ENCODE measurements at regions not wholly inside any gene's neighbourhood (a gene's known extent, or its start where the extent isn't known, plus 50 kb on each side); places are given as distances from the start of the nearest gene placed in this dataset.

DNA sequence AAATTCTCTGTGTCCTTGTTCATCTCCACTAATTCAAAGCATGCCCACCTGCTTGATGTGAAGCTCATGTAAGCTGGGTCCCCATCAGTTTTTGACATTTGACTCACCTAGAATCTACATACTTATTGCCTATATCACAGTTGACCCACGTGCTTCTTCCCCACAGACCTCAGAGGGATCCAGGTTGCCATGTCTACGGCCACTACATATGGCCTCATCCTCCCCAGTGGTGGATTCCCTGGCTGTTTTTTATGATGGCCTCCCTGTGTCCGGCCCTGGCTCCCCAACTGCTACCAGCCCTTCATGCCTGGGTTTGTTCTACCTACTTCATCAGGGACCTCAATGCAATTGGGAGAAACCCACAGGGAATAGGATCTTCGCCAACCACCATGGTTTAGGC lies 187.4 kb upstream of the GDF10 start:
- TF ChIP-seq, protein P1, sequence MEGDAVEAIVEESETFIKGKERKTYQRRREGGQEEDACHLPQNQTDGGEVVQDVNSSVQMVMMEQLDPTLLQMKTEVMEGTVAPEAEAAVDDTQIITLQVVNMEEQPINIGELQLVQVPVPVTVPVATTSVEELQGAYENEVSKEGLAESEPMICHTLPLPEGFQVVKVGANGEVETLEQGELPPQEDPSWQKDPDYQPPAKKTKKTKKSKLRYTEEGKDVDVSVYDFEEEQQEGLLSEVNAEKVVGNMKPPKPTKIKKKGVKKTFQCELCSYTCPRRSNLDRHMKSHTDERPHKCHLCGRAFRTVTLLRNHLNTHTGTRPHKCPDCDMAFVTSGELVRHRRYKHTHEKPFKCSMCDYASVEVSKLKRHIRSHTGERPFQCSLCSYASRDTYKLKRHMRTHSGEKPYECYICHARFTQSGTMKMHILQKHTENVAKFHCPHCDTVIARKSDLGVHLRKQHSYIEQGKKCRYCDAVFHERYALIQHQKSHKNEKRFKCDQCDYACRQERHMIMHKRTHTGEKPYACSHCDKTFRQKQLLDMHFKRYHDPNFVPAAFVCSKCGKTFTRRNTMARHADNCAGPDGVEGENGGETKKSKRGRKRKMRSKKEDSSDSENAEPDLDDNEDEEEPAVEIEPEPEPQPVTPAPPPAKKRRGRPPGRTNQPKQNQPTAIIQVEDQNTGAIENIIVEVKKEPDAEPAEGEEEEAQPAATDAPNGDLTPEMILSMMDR (IDR thresholded peaks at IDR 0.05; ENCODE audit: poor library complexity), result no peak
- TF ChIP-seq EZH2 (IDR thresholded peaks at IDR 0.05; ENCODE audit: borderline replicate concordance), result no peak

Data from hepatocyte (in vitro differentiated cells).